DOHH2 (cell line): ENCODE measurements at regions not wholly inside any gene's neighbourhood (a gene's known extent, or its start where the extent isn't known, plus 50 kb on each side); places are given as distances from the start of the nearest gene placed in this dataset.
"Not testable (repeated sequence)": the region's sequence is repeated elsewhere in the genome, so short reads cannot be mapped to it uniquely, and the experiment has no call there.

ENCODE experiments used
- H3F3A ChIP-seq: fragments of 200-600 bp; sonication (generic), shearing (Covaris generic); 2 replicates; pipeline ENCODE4 v1.6.0; 2016; ENCODE audit warnings: antibody characterized with exemption, mild to moderate bottlenecking; ENCODE audit not compliant: control insufficient read depth, insufficient read depth
- H3K27ac ChIP-seq: fragments of 200-600 bp; sonication (generic); 2 replicates; pipeline ENCODE4 v1.5.1; 2014; ENCODE audit warnings: low read depth, mild to moderate bottlenecking, low read length, moderate library complexity
- H3K27me3 ChIP-seq: fragments of 200-600 bp; sonication (generic); 2 replicates; pipeline ENCODE4 v1.6.1; 2014; ENCODE audit warnings: mild to moderate bottlenecking, low read length, mixed read lengths; ENCODE audit not compliant: control insufficient read depth
- H3K36me3 ChIP-seq: fragments of 200-600 bp; sonication (generic); 2 replicates; pipeline ENCODE4 v1.6.1; 2014; ENCODE audit warnings: mild to moderate bottlenecking, low read length, moderate library complexity, mixed read lengths; ENCODE audit not compliant: control insufficient read depth
- H3K4me1 ChIP-seq: fragments of 200-600 bp; sonication (generic); 2 replicates; pipeline ENCODE4 v1.6.1; 2014; ENCODE audit warnings: mild to moderate bottlenecking, low read length, mixed read lengths; ENCODE audit not compliant: control insufficient read depth
- H3K4me2 ChIP-seq: fragments of 200-600 bp; sonication (generic); 2 replicates; pipeline ENCODE4 v1.6.0; 2014; ENCODE audit warnings: mild to moderate bottlenecking, low read length, moderate library complexity
- H3K4me3 ChIP-seq: fragments of 200-600 bp; sonication (generic); 2 replicates; pipeline ENCODE4 v1.5.1; 2014; ENCODE audit warnings: mild to moderate bottlenecking, low read length, mixed read lengths
- H3K79me2 ChIP-seq: fragments of 200-600 bp; sonication (generic); 2 replicates; pipeline ENCODE4 v1.6.1; 2014; ENCODE audit warnings: mild to moderate bottlenecking, low read length, mixed read lengths; ENCODE audit not compliant: control insufficient read depth
- H3K9me2 ChIP-seq: fragments of 200-600 bp; sonication (generic); replicated peaks from 2 replicates; pipeline ENCODE4 v1.6.1; 2014; ENCODE audit warnings: mild to moderate bottlenecking, low read length, mixed read lengths; ENCODE audit not compliant: control insufficient read depth
- H3K9me3 ChIP-seq: fragments of 200-600 bp; sonication (generic); 2 replicates; pipeline ENCODE4 v1.6.1; 2014; ENCODE audit warnings: antibody characterized with exemption, low read length, mixed read lengths; ENCODE audit not compliant: control insufficient read depth, insufficient read depth
- H4K20me1 ChIP-seq: fragments of 200-600 bp; sonication (generic); 2 replicates; pipeline ENCODE4 v1.6.0; 2014; ENCODE audit warnings: low read depth, mild to moderate bottlenecking, antibody characterized with exemption, low read length, moderate library complexity; ENCODE audit not compliant: control insufficient read depth, insufficient read depth
- CTCF ChIP-seq: fragments of 200-600 bp; sonication (generic); IDR thresholded peaks from one replicate; pipeline ENCODE4 v1.5.1; 2014; ENCODE audit warnings: antibody characterized with exemption, mild to moderate bottlenecking, low read depth, low read length; ENCODE audit not compliant: poor library complexity, severe bottlenecking
- EZH2phosphoT487 ChIP-seq: fragments of 200-600 bp; sonication (generic); IDR thresholded peaks from 2 replicates; pipeline ENCODE4 v1.6.1; 2017; ENCODE audit warnings: borderline replicate concordance, mild to moderate bottlenecking, antibody characterized with exemption, low read length, moderate library complexity, mixed read lengths

- Histone ChIP-seq H3K4me2 (no peak overlapping the region), H3K9me2 (no peaks in the 10 kb centered on the region), H4K20me1 (no peaks in the 10 kb centered on the region), H3K4me1 (no peaks in the 10 kb centered on the region), H3K9me3 (no peaks in the 10 kb centered on the region), H3K4me3 (no peak overlapping the region), H3K27ac (no peak overlapping the region), H3K79me2 (no peaks in the 10 kb centered on the region), H3K36me3 (no peaks in the 10 kb centered on the region), H3F3A (no peaks in the 10 kb centered on the region), H3K27me3 (no peaks in the 10 kb centered on the region)
- TF ChIP-seq CTCF, result no peak
- TF ChIP-seq EZH2phosphoT487, result no peak
Measured at GRCh38 chr12:65740873-65741600, 83.2 kb upstream of the HMGA2 start.

- Histone ChIP-seq H3F3A (no peaks in the 10 kb centered on the region), H3K27ac (no peak overlapping the region), H3K9me3 (no peaks in the 10 kb centered on the region), H4K20me1 (no peaks in the 10 kb centered on the region), H3K4me1 (no peaks in the 10 kb centered on the region), H3K9me2 (no peaks in the 10 kb centered on the region), H3K4me3 (no peak overlapping the region), H3K79me2 (no peaks in the 10 kb centered on the region), H3K36me3 (no peaks in the 10 kb centered on the region), H3K27me3 (no peaks in the 10 kb centered on the region), H3K4me2 (no peak overlapping the region)
- TF ChIP-seq EZH2phosphoT487, result no peak
- no peak for TF ChIP-seq CTCF
Measured at GRCh38 chr12:65741656-65742017, 82.6 kb upstream of the HMGA2 start.

GRCh38 chr12:65742018-65743010 lies 82.0 kb upstream of the HMGA2 start:
- no peaks in the 10 kb centered on the region for H4K20me1 ChIP-seq
- H3K4me1 ChIP-seq, result no peaks in the 10 kb centered on the region
- TF ChIP-seq CTCF (no peak), EZH2phosphoT487 (no peak)
- no peaks in the 10 kb centered on the region for H3K36me3 ChIP-seq
- H3K4me2 ChIP-seq, result no peak overlapping the region
- no peak overlapping the region for H3K27ac ChIP-seq
- H3K9me2 ChIP-seq, result no peaks in the 10 kb centered on the region
- H3K27me3 ChIP-seq, result no peaks in the 10 kb centered on the region
- H3K79me2 ChIP-seq, result no peaks in the 10 kb centered on the region
- no peaks in the 10 kb centered on the region for H3F3A ChIP-seq
- H3K4me3 ChIP-seq, result no peak overlapping the region
- H3K9me3 ChIP-seq, result no peaks in the 10 kb centered on the region

- H3K9me3 ChIP-seq, H3K79me2 ChIP-seq, H4K20me1 ChIP-seq, H3K4me3 ChIP-seq, H3K36me3 ChIP-seq, H3K9me2 ChIP-seq, H3K4me1 ChIP-seq, H3F3A ChIP-seq, H3K27ac ChIP-seq, H3K27me3 ChIP-seq, H3K4me2 ChIP-seq: not testable (repeated sequence)
Measured at GRCh38 chr12:65744236-65744840, 79.9 kb upstream of the HMGA2 start.
